ENCODE measurements at regions not wholly inside any gene's neighbourhood (a gene's known extent, or its start where the extent isn't known, plus 50 kb on each side); places are given as distances from the start of the nearest gene placed in this dataset.

DNA sequence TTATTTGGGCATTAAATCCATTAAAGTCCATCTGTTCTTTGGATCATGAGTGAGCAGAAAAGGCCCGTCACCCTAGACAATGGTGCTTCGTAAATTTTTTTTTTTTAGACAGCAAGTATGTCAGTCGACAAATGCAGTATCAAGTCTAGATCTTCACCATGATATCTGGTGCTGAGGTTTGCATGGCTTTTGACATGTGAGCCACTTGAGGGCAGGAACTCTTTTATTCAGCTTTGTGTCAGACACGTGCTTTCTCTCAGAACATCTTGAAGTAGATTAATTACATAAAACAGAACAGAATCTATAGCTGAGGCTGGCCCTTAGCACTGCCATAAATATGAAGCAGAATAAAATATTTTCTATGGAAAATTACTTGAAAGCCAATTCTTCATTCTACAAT, 62.9 kb upstream of the CARD18 start:
- ATAC-seq (ENCODE audit: insufficient read depth, low FRiP score) (no peak), DNase-seq (no peak)
- 84 to 91% methylated on average over 4 of the region's 4 CpGs for WGBS, 2 donors
- Histone ChIP-seq H3K9ac (ENCODE audit: insufficient read depth in 1 of 2, low read length in 2 of 2) (no peak overlapping the region), H3K27me3 (ENCODE audit: control insufficient read depth in 3 of 3, insufficient read depth in 3 of 3, low read length in 2 of 3) (no peaks in the 10 kb centered on the region), H3K4me3 (no peak overlapping the region), H3K27ac (ENCODE audit: low read depth in 1 of 2, low read length in 1 of 2) (no peak overlapping the region), H3K36me3 (ENCODE audit: control insufficient read depth in 4 of 4, insufficient read depth in 4 of 4, low read length in 4 of 4) (no peaks in the 10 kb centered on the region), H3K4me1 (ENCODE audit: control insufficient read depth in 5 of 5, insufficient read depth in 5 of 5, low read length in 5 of 5) (no peaks in the 10 kb centered on the region), H3K9me3 (ENCODE audit: control insufficient read depth in 4 of 4, insufficient read depth in 3 of 4, low read length in 3 of 4) (peaks cover 0 to 1% (median 0%) of the 10 kb centered on the region in 4 donors)
- TF ChIP-seq, protein P1, sequence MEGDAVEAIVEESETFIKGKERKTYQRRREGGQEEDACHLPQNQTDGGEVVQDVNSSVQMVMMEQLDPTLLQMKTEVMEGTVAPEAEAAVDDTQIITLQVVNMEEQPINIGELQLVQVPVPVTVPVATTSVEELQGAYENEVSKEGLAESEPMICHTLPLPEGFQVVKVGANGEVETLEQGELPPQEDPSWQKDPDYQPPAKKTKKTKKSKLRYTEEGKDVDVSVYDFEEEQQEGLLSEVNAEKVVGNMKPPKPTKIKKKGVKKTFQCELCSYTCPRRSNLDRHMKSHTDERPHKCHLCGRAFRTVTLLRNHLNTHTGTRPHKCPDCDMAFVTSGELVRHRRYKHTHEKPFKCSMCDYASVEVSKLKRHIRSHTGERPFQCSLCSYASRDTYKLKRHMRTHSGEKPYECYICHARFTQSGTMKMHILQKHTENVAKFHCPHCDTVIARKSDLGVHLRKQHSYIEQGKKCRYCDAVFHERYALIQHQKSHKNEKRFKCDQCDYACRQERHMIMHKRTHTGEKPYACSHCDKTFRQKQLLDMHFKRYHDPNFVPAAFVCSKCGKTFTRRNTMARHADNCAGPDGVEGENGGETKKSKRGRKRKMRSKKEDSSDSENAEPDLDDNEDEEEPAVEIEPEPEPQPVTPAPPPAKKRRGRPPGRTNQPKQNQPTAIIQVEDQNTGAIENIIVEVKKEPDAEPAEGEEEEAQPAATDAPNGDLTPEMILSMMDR (IDR thresholded peaks at IDR 0.05; ENCODE audit: control extremely low read depth, extremely low read depth) = no peak

DNA sequence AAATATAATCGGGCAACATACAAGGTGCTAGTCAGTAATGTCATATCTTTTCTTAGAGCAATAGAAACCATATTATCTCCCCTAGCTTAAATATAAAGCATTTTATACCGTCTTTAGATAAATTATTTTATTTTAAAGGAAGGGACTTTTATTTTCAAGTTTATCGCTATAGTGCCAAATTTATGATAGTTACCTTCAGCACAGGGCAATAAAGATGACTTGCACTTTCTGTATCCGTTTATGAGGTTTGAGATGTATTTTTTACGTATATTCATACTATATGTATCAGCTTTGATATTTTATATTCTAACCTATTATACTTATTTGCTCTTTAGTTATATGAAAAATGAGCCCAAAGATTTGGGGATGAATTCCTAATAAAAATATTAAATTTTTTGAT, 61.6 kb upstream of the CARD18 start:
- Histone ChIP-seq H3K9ac (ENCODE audit: insufficient read depth in 1 of 2, low read length in 2 of 2) (no peak overlapping the region), H3K27ac (ENCODE audit: low read depth in 1 of 2, low read length in 1 of 2) (no peak overlapping the region), H3K4me1 (ENCODE audit: control insufficient read depth in 5 of 5, insufficient read depth in 5 of 5, low read length in 5 of 5) (no peaks in the 10 kb centered on the region), H3K27me3 (ENCODE audit: control insufficient read depth in 3 of 3, insufficient read depth in 3 of 3, low read length in 2 of 3) (no peaks in the 10 kb centered on the region), H3K9me3 (ENCODE audit: control insufficient read depth in 4 of 4, insufficient read depth in 3 of 4, low read length in 3 of 4) (peaks cover 0 to 1% (median 0%) of the 10 kb centered on the region in 4 donors), H3K36me3 (ENCODE audit: control insufficient read depth in 4 of 4, insufficient read depth in 4 of 4, low read length in 4 of 4) (no peaks in the 10 kb centered on the region), H3K4me3 (no peak overlapping the region)
- TF ChIP-seq, protein P1 (IDR thresholded peaks at IDR 0.05; ENCODE audit: control extremely low read depth, extremely low read depth) = no peak
- WGBS, 2 donors = 35 to 63% methylated on average over 5 of the region's 5 CpGs
- DNase-seq (no peak), ATAC-seq (ENCODE audit: insufficient read depth, low FRiP score) (no peak)

DNA sequence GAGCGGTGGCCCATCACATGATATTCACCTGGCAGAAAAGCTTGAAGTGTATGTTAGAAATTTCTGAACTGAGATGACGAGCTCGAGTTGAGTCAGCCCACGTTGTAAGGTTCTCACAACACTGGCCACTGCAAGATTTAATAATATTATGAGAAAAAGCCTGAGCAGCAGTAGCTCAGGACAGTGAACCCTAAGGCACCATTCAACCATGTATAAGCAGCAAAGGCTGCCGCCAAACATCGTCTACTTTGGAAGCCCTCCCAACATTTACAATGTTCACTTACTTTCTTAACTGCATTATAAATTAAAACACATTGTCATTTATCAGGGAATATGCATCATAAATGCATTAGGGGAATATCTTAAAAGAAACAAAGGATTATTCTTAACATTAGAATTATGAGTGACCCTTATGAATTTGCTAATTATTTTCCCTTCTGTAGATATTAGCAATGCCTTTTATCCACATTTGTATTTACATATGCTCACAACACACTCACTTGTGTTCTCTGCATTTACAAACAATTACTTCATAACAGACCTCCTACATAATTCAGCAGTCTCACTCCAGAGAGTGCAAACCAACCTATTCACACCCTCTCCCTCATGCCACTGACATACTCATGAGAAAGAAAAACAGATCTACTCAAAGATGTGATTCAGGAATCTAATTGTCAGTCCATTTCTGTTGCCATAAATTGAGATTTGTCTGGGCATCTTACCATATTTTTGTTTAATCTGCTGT, 57.7 kb upstream of the CARD18 start:
- H3K4me1 ChIP-seq (ENCODE audit: control insufficient read depth in 5 of 5, insufficient read depth in 5 of 5, low read length in 5 of 5) = no peaks in the 10 kb centered on the region
- no peak overlapping the region for H3K27ac ChIP-seq (ENCODE audit: low read depth in 1 of 2, low read length in 1 of 2)
- no peak overlapping the region for H3K9ac ChIP-seq (ENCODE audit: insufficient read depth in 1 of 2, low read length in 2 of 2)
- WGBS, 2 donors = 88 to 90% methylated on average over 6 of the region's 6 CpGs
- ATAC-seq (ENCODE audit: insufficient read depth, low FRiP score) (no peak), DNase-seq (no peak)
- peaks cover 0 to 1% (median 0%) of the 10 kb centered on the region in 4 donors for H3K9me3 ChIP-seq (ENCODE audit: control insufficient read depth in 4 of 4, insufficient read depth in 3 of 4, low read length in 3 of 4)
- H3K36me3 ChIP-seq (ENCODE audit: control insufficient read depth in 4 of 4, insufficient read depth in 4 of 4, low read length in 4 of 4) = no peaks in the 10 kb centered on the region
- TF ChIP-seq, protein P1 (IDR thresholded peaks at IDR 0.05; ENCODE audit: control extremely low read depth, extremely low read depth) = no peak
- H3K4me3 ChIP-seq = no peak overlapping the region
- no peaks in the 10 kb centered on the region for H3K27me3 ChIP-seq (ENCODE audit: control insufficient read depth in 3 of 3, insufficient read depth in 3 of 3, low read length in 2 of 3)

DNA sequence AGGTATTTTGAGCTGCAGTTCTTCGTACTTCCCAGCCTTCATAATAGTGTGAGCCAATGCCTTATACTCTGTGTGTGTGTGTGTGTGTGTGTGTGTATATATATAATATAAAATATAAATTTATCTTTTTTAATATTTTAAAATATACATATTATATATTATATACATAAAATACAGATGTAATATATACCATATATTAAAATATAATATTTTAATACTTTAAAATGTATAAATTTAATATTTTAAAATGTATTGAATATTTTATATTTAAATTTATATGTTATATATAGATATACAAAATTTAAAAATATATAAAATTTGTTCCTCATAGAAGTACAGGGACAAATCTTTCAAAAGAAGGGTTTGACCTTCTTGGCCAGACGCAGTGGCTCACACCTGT, 53.7 kb upstream of the CARD18 start:
- Histone ChIP-seq H3K36me3 (ENCODE audit: control insufficient read depth in 4 of 4, insufficient read depth in 4 of 4, low read length in 4 of 4) (no peaks in the 10 kb centered on the region), H3K27ac (ENCODE audit: low read depth in 1 of 2, low read length in 1 of 2) (no peak overlapping the region), H3K9me3 (ENCODE audit: control insufficient read depth in 4 of 4, insufficient read depth in 3 of 4, low read length in 3 of 4) (no peaks in the 10 kb centered on the region), H3K9ac (ENCODE audit: insufficient read depth in 1 of 2, low read length in 2 of 2) (no peak overlapping the region), H3K4me3 (no peak overlapping the region), H3K4me1 (ENCODE audit: control insufficient read depth in 5 of 5, insufficient read depth in 5 of 5, low read length in 5 of 5) (no peaks in the 10 kb centered on the region), H3K27me3 (ENCODE audit: control insufficient read depth in 3 of 3, insufficient read depth in 3 of 3, low read length in 2 of 3) (no peaks in the 10 kb centered on the region)
- no peak for ATAC-seq (ENCODE audit: insufficient read depth, low FRiP score)
- no peak for DNase-seq
- TF ChIP-seq, protein P1 (IDR thresholded peaks at IDR 0.05; ENCODE audit: control extremely low read depth, extremely low read depth) = no peak
- 98 to 100% methylated on average over 2 of the region's 2 CpGs for WGBS, 2 donors

Measured in lung (tissue), 11 donors.